Mucosa of stomach (tissue), 1 donor: ENCODE measurements at regions not wholly inside any gene's neighbourhood (a gene's known extent, or its start where the extent isn't known, plus 50 kb on each side); places are given as distances from the start of the nearest gene placed in this dataset.

Source experiments
- H3K27me3 ChIP-seq: one replicate; pipeline ENCODE4 v1.7.0; 2013; ENCODE audit warnings: mild to moderate bottlenecking, low read length; ENCODE audit not compliant: control insufficient read depth, insufficient read depth
- H3K36me3 ChIP-seq: one replicate; pipeline ENCODE4 v1.7.0; 2013; ENCODE audit warnings: low read length; ENCODE audit not compliant: control insufficient read depth, insufficient read depth
- H3K4me1 ChIP-seq: one replicate; pipeline ENCODE4 v1.7.0; 2013; ENCODE audit warnings: mild to moderate bottlenecking, low read length; ENCODE audit not compliant: control insufficient read depth, insufficient read depth
- H3K4me3 ChIP-seq: one replicate; pipeline ENCODE4 v1.7.0; 2013; ENCODE audit warnings: low read length
- H3K9ac ChIP-seq: one replicate; pipeline ENCODE4 v1.7.0; 2013; ENCODE audit warnings: mild to moderate bottlenecking, low read length, moderate library complexity
- H3K9me3 ChIP-seq: one replicate; pipeline ENCODE4 v1.7.0; 2013; ENCODE audit warnings: mild to moderate bottlenecking, low read length, moderate library complexity; ENCODE audit not compliant: control insufficient read depth
- donor health status: Pancreatic carcinoma.

- Histone ChIP-seq H3K36me3 (no peaks in the 10 kb centered on the region), H3K4me1 (peaks cover 16% of the 10 kb centered on the region)
These were observed 51.6 kb upstream of the SRP54 start for GRCh38 chr14:34931206-34931605.

GRCh38 chr14:34930591-34931091, 52.2 kb upstream of the SRP54 start:
- Histone ChIP-seq H3K36me3 (no peaks in the 10 kb centered on the region), H3K9ac (peak overlapping the region; percentile 55), H3K4me1 (peaks cover 16% of the 10 kb centered on the region), H3K27me3 (no peaks in the 10 kb centered on the region), H3K4me3 (no peak overlapping the region), H3K9me3 (no peaks in the 10 kb centered on the region)

More at GRCh38 chr14:34931206-34931605, 51.6 kb upstream of the SRP54 start:
- H3K9me3 ChIP-seq: no peaks in the 10 kb centered on the region
- H3K4me3 ChIP-seq: no peak overlapping the region
- H3K27me3 ChIP-seq: no peaks in the 10 kb centered on the region
- peak overlapping the region; percentile 55 for H3K9ac ChIP-seq

GRCh38 chr14:34926552-34926951, 51.4 kb upstream of the BAZ1A start:
- no peaks in the 10 kb centered on the region for H3K27me3 ChIP-seq
- peaks cover 11% of the 10 kb centered on the region for H3K4me1 ChIP-seq
- no peak overlapping the region for H3K4me3 ChIP-seq
- H3K9ac ChIP-seq: no peak overlapping the region
- H3K36me3 ChIP-seq: no peaks in the 10 kb centered on the region
- no peaks in the 10 kb centered on the region for H3K9me3 ChIP-seq
